Small intestine (tissue), 7 donors: ENCODE measurements at regions not wholly inside any gene's neighbourhood (a gene's known extent, or its start where the extent isn't known, plus 50 kb on each side); places are given as distances from the start of the nearest gene placed in this dataset.
"Not testable (repeated sequence)": the region's sequence is repeated elsewhere in the genome, so short reads cannot be mapped to it uniquely, and the experiment has no call there.

Experiments used
- DNase-seq, 2 donors: peaks; one replicate each; pipeline versions ENCODE4 v3.0.0 to v3.0.0-alpha.2; 2013
- FAIRE-seq: peaks from 2 replicates; lab custom pipeline; 2012; peaks lifted over from hg19 to GRCh38; lab: Jason Lieb, UNC
- H3K27ac ChIP-seq, 3 donors: one replicate each; pipeline ENCODE4 v1.5.1; 2013; ENCODE audit warnings: low read length in 2 of 3, mild to moderate bottlenecking in 2 of 3, control low read depth in 1 of 3, inconsistent platforms in 1 of 3, low read depth in 1 of 3, moderate library complexity in 1 of 3
- H3K27me3 ChIP-seq, 3 donors: one replicate each; pipeline ENCODE4 v1.6.1; 2013; ENCODE audit warnings: low read length in 3 of 3, inconsistent platforms in 1 of 3; ENCODE audit not compliant: control insufficient read depth in 3 of 3, insufficient read depth in 3 of 3
- H3K36me3 ChIP-seq, 3 donors: one replicate each; pipeline ENCODE4 v1.6.1; 2013; ENCODE audit warnings: low read length in 3 of 3, inconsistent platforms in 1 of 3, low read depth in 1 of 3, mild to moderate bottlenecking in 1 of 3, moderate library complexity in 1 of 3; ENCODE audit not compliant: control insufficient read depth in 3 of 3, insufficient read depth in 2 of 3
- H3K4me1 ChIP-seq, 3 donors: one replicate each; pipeline ENCODE4 v1.6.1; 2013; ENCODE audit warnings: low read length in 2 of 3, inconsistent platforms in 1 of 3, low read depth in 1 of 3, mild to moderate bottlenecking in 1 of 3, moderate library complexity in 1 of 3; ENCODE audit not compliant: control insufficient read depth in 3 of 3, insufficient read depth in 2 of 3
- H3K4me3 ChIP-seq, 3 donors: one replicate each; pipeline ENCODE4 v1.5.1; 2013; ENCODE audit warnings: low read length in 3 of 3, control low read depth in 1 of 3, inconsistent platforms in 1 of 3, low read depth in 1 of 3, mild to moderate bottlenecking in 1 of 3, moderate library complexity in 1 of 3
- H3K9me3 ChIP-seq, 2 donors: one replicate each; pipeline ENCODE4 v1.6.1; 2013; ENCODE audit warnings: low read depth in 1 of 2, low read length in 1 of 2; ENCODE audit not compliant: control insufficient read depth in 2 of 2, insufficient read depth in 1 of 2
- WGBS, 3 donors: extraction: QIAGEN DNeasy Blood & Tissue Kit; methylation state at CpG; one replicate each; pipeline ENCODE4 v1.1.7; 2013; 5-methylcytosine and 5-hydroxymethylcytosine counted together
- donor health status: healthy with polysubstance abuse.
- donor health status: control.
- donor health status: control.
- donor health status: Bipolar disorder and iron deficiency.
- donor health status: healthy.

GRCh38 chr2:208586516-208586915 lies 179.9 kb downstream of the PTH2R start:
- Histone ChIP-seq H3K27me3 (no peaks in the 10 kb centered on the region), H3K27ac (no peak overlapping the region), H3K4me1 (peaks cover 0 to 2% (median 0%) of the 10 kb centered on the region in 3 donors), H3K4me3 (no peak overlapping the region), H3K9me3 (no peaks in the 10 kb centered on the region), H3K36me3 (no peaks in the 10 kb centered on the region)
- FAIRE-seq: no peak
- 81 to 94% (median 89%) methylated on average over 2 of the region's 2 CpGs for WGBS, 3 donors
- no peak for DNase-seq

- Histone ChIP-seq H3K4me3 (no peak overlapping the region), H3K27ac (no peak overlapping the region), H3K9me3 (peaks cover 0 to 11% of the 10 kb centered on the region in 2 donors), H3K36me3 (no peaks in the 10 kb centered on the region), H3K27me3 (no peaks in the 10 kb centered on the region), H3K4me1 (no peaks in the 10 kb centered on the region)
- DNase-seq (no peak), FAIRE-seq (no peak)
Observed at GRCh38 chr2:208594642-208595385, 188.2 kb downstream of the PTH2R start.

GRCh38 chr2:208595386-208596275 lies 189.0 kb downstream of the PTH2R start:
- H3K4me3 ChIP-seq: no peak overlapping the region
- 27 to 64% (median 46%) methylated on average over 3 of the region's 3 CpGs for WGBS, 3 donors
- peak; percentile 58 to 66 for DNase-seq
- H3K27ac ChIP-seq: peak overlapping the region in 1 of 3 donors; percentile 19
- H3K27me3 ChIP-seq: no peaks in the 10 kb centered on the region
- H3K9me3 ChIP-seq: peaks cover 0 to 13% of the 10 kb centered on the region in 2 donors
- no peaks in the 10 kb centered on the region for H3K4me1 ChIP-seq
- no peaks in the 10 kb centered on the region for H3K36me3 ChIP-seq
- no peak for FAIRE-seq

- H3K4me1 ChIP-seq: no peaks in the 10 kb centered on the region
- FAIRE-seq: no peak
- no peak overlapping the region for H3K4me3 ChIP-seq
- 57 to 66% (median 57%) methylated on average over 4 of the region's 4 CpGs for WGBS, 3 donors
- no peak overlapping the region for H3K27ac ChIP-seq
- H3K9me3 ChIP-seq: no peaks in the 10 kb centered on the region
- H3K36me3 ChIP-seq: no peaks in the 10 kb centered on the region
- DNase-seq: no peak
- no peaks in the 10 kb centered on the region for H3K27me3 ChIP-seq
Observed at GRCh38 chr2:208607694-208608093, 201.1 kb downstream of the PTH2R start.

- Histone ChIP-seq H3K4me1 (no peaks in the 10 kb centered on the region), H3K9me3 (no peaks in the 10 kb centered on the region), H3K4me3 (no peak overlapping the region), H3K36me3 (no peaks in the 10 kb centered on the region), H3K27ac (no peak overlapping the region), H3K27me3 (no peaks in the 10 kb centered on the region)
- FAIRE-seq (no peak), DNase-seq (no peak)
- WGBS, 3 donors: 63 to 86% (median 68%) methylated on average over 1 of the region's 1 CpG
Observed at GRCh38 chr2:208608122-208608835, 201.7 kb downstream of the PTH2R start.

GRCh38 chr2:208609166-208609804 lies 202.7 kb downstream of the PTH2R start:
- WGBS, 3 donors: 74 to 84% (median 83%) methylated on average over 2 of the region's 2 CpGs
- FAIRE-seq (no peak), DNase-seq (no peak)
- no peak overlapping the region for H3K27ac ChIP-seq
- no peaks in the 10 kb centered on the region for H3K9me3 ChIP-seq
- no peaks in the 10 kb centered on the region for H3K4me1 ChIP-seq
- no peaks in the 10 kb centered on the region for H3K36me3 ChIP-seq
- H3K27me3 ChIP-seq: no peaks in the 10 kb centered on the region
- H3K4me3 ChIP-seq: no peak overlapping the region

GRCh38 chr2:208615675-208616074 lies 209.1 kb downstream of the PTH2R start:
- 58 to 76% (median 60%) methylated on average over 1 of the region's 1 CpG for WGBS, 3 donors
- H3K27me3 ChIP-seq, H3K4me3 ChIP-seq, DNase-seq, H3K4me1 ChIP-seq, H3K27ac ChIP-seq, H3K9me3 ChIP-seq, H3K36me3 ChIP-seq, FAIRE-seq: not testable (repeated sequence)

GRCh38 chr2:208618220-208618619 lies 211.6 kb downstream of the PTH2R start:
- FAIRE-seq (no peak), DNase-seq (no peak)
- no peaks in the 10 kb centered on the region for H3K9me3 ChIP-seq
- 86 to 96% (median 92%) methylated on average over 4 of the region's 4 CpGs for WGBS, 3 donors
- H3K27me3 ChIP-seq: no peaks in the 10 kb centered on the region
- no peaks in the 10 kb centered on the region for H3K36me3 ChIP-seq
- H3K4me1 ChIP-seq: no peaks in the 10 kb centered on the region
- no peak overlapping the region for H3K4me3 ChIP-seq
- H3K27ac ChIP-seq: no peak overlapping the region
